HT1080 (cell line): ENCODE measurements at regions not wholly inside any gene's neighbourhood (a gene's known extent, or its start where the extent isn't known, plus 50 kb on each side); places are given as distances from the start of the nearest gene placed in this dataset.
"Not testable (repeated sequence)": the region's sequence is repeated elsewhere in the genome, so short reads cannot be mapped to it uniquely, and the experiment has no call there.

ENCODE experiments used
- DNase-seq: peaks from one replicate; pipeline ENCODE4 v3.0.0-alpha.2; 2015; ENCODE audit warnings: low read depth

DNA sequence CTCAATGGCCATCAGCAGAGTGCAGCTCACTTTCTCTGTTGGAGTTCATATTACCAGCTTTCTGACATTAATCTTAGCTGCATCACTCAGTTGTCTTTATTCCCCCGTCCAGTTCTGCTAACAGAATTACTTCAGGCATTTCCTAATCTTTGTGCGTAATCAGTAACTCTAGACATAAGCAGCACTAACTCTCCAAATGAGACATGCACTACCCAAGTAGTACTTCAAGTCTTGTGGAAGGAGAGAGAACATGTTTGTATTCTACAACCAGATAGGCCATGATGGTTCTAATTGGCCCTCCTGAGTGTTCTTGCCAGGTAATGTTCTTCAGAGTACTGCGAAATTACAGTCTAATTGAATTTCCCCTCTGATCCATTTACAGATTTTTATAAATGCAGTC lies 448.5 kb upstream of the RPS6KA3 start:
- DNase-seq = no peak

DNA sequence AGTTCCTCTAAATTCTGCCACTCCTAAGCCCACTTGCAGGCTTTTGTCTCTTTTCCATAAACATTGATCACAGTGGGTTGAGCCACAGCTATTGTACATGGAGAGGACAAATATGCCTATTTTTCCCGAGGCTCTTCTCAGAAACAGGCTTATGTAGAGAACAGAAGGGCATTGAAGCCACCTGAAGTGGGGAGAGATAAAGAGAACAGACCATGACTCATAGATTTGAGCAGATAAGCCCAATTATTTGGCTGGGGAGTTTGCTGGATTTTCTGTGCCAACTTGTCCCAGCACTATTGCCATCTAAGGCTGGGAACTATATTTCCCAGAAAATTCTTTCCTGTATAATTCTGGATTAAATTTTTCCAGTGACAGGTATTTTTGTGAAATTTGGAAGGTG lies 446.1 kb upstream of the RPS6KA3 start:
- DNase-seq = no peak

- no peak for DNase-seq
Observed at GRCh38 chrX:20711366-20711765, 444.7 kb upstream of the RPS6KA3 start.

DNA sequence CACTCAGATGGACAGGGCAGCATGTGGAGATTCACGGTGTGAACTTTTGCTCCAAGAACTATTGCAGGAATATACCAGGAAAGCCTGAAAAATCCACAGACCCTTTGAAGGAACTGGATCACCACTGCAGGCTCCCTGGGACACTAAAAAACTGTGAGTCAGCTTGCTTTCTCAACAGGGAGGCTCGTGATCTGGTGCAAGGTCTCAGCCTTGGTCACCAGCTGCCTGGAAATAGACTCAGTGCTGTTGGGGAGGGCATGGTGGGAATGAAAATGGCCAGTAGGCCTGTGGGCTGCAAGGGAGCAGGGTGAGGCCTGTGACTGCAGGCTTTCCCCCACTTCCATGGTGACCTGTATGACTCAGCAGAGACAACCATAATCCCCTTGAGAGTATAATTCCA lies 426.4 kb upstream of the RPS6KA3 start:
- DNase-seq = peak; percentile 15

DNA sequence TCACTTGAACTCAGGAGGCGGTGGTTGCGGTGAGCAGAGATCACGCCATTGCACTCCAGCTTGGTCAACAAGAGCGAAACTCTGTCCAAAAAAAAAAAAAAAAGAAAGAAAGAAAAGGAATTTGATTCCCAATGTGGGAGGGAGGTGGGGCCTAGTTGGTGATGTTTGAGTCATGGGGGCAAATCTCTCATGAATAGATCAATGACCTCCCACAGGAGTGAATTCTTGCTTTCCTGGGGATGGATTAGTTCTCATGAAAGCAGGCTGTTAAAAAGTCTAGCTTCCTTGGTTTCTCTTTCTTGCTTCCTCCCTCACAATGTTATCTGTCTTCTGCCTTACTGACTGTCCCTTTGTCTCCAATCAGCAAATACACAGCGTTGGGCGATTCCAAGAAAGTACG lies 419.5 kb upstream of the RPS6KA3 start:
- DNase-seq = no peak

DNA sequence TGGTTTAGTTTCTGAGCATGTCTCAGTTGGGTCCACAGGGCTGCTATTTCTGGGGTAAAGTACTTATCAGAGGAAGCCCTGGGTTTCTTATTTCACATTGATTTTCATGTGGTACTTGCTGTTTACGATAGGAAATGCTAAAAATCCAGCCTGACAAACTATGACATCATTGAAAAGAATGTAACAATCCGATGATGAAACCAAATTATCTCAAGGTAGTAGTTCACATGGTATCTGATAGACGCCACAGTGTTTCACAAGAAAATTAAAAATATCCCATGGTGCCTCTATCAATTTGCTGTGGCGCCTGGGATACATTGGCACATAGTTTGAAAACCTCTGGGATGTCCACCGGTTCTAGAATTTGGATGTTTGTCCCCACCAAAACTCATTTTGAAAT lies 418.9 kb upstream of the RPS6KA3 start:
- DNase-seq = no peak

GRCh38 chrX:20681683-20682082 lies 415.0 kb upstream of the RPS6KA3 start:
- no peak for DNase-seq

DNA sequence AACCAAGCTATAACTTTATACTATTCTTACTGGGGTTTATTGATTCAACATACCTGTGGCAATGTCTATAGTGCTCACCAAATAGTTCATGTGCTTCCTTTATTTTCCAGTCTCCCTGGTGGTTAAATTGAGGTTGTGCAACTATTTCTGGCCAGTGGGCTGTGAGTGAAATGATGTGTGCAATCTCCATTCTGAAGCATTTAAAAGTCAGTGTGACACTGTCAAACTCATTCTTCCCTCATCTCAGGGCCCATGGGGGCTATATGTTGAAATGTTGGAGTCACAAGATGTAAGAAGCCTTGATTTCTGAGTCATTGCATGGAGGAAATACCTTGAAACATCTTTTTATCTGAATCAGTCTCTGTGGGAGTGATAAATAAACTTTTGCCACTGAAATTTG lies 414.3 kb upstream of the RPS6KA3 start:
- no peak for DNase-seq

- DNase-seq = no peak
Observed at GRCh38 chrX:20672476-20672875, 405.8 kb upstream of the RPS6KA3 start.

- not testable (repeated sequence) for DNase-seq
Observed at GRCh38 chrX:20671746-20672145, 405.0 kb upstream of the RPS6KA3 start.

- no peak for DNase-seq
Observed at GRCh38 chrX:20670611-20671010, 403.9 kb upstream of the RPS6KA3 start.

DNA sequence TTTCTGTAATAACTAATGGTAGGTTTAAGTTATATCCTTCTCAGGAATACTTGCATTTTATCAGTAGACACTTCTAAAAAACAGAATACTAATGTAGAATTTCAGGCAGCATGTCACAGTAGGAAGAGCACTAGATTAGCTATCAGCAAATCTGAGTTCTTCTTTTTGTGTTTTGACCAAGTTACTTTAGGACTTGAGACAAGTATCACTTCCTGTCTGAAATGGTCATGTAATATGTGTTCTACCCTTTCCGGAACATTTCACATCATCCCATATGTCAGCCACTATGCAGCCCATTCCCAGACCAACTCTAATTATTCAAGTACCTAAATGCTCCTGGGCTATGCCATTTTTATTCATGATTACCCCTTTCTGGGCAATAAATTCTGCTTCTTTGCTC lies 401.8 kb upstream of the RPS6KA3 start:
- DNase-seq = no peak

- DNase-seq = no peak
Observed at GRCh38 chrX:20666331-20666730, 399.6 kb upstream of the RPS6KA3 start.

DNA sequence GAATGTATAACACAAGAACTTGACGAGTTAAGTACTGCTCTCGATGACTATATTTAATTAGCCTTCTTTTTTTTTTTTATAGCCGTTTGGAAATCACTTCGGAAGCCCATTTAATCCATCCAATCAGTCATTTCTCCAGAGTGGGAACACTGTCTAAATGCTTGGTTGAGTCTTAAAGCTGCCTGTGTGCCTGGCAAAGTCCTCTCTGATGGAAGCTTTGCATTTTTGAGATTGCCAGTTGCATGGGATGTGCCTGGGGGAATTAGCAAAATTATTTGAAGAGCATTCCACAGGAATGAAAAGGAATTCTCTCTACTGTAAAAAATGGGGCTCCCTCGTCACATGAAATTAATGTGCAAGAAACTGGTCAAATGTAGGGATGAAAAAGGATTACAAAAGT lies 398.8 kb upstream of the RPS6KA3 start:
- no peak for DNase-seq

GRCh38 chrX:20664774-20665173 lies 398.1 kb upstream of the RPS6KA3 start:
- no peak for DNase-seq

GRCh38 chrX:20664131-20664530 lies 397.4 kb upstream of the RPS6KA3 start:
- DNase-seq = no peak

GRCh38 chrX:20663336-20663735 lies 396.6 kb upstream of the RPS6KA3 start:
- no peak for DNase-seq

GRCh38 chrX:20656721-20657120 lies 390.0 kb upstream of the RPS6KA3 start:
- DNase-seq = no peak

DNA sequence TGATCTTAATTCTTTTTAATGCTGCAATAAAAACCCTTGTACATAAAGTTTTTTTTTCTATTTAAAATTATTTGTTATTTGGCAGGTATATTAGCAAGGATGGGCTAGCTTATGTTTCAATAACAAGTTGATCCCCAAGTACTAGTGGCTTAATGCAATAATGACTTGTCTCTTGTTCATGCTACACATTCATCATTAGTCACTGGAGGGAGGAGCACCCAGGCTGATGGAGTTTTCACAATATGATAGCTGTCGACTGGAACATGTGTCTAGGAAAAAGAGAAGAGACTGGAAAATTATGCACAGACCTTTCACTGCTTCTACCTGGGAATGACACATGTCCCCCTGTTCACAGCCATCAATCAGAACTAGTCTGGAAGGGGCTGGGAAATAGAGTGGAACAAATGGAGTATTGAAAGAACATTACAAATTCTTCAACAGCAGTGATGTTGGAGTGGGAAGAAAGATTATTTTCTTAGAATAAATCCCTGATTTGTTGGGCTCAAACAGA lies 387.9 kb upstream of the RPS6KA3 start:
- peak; percentile 24 for DNase-seq

- no peak for DNase-seq
Observed at GRCh38 chrX:20653070-20653469, 386.4 kb upstream of the RPS6KA3 start.

DNA sequence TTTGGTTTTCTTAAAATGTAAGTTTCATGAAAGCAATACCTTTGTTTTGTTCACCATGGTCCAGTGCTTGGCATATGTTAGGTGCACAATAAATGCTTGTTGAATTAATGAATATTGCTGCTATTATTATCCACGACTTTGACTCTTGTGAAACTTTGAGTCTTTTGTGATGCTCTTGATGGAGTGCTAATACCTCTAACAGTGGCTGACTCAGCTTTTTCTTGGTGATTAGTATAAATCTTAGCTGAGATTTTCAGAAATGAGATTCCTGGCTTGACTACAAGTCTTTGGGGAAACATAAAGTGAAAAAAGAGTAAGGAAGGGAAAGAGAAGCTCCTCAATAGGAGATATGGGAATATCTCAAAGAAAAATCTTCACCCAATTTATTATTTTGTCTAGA lies 375.2 kb upstream of the RPS6KA3 start:
- DNase-seq = no peak

GRCh38 chrX:20639115-20639514 lies 372.4 kb upstream of the RPS6KA3 start:
- DNase-seq = no peak

DNA sequence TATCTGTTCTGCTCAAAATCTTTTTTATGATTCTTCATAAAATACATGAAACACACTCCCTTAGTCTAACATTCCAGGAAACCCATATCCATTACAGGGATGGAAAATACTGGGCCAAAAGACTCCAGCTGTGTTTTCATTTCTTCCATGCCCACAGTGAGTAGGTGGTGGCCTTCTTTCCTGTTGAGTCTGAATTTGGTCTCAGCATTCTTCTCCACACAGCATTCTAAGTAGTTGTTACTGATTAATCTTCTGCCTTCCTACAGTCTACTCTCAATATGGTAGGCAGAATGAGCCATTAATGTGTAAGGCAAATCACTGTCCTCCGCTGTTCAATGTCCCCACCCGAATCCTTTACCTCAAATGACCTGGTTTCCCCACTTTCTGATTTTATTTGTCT lies 370.6 kb upstream of the RPS6KA3 start:
- no peak for DNase-seq

DNA sequence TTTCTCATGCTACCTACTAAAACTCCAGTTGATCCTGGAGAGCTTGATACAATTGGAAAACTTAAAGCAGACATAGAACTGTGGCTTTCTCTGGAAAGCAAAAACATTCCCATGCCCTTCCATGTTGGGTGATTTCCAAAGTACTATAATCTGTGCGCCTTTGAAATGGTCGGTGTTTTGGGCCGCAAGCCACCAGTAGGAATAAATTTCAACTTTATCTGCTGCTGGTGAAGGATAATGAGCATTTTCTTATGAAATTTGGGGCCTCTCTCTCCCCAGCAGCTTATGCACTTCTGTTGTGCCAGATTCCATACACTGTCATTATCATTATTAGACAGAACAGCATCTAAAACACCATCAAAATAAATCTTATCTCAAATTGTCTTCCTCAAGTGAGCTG lies 366.7 kb upstream of the RPS6KA3 start:
- no peak for DNase-seq
